ENCODE measurements at regions not wholly inside any gene's neighbourhood (a gene's known extent, or its start where the extent isn't known, plus 50 kb on each side); places are given as distances from the start of the nearest gene placed in this dataset.

DNA sequence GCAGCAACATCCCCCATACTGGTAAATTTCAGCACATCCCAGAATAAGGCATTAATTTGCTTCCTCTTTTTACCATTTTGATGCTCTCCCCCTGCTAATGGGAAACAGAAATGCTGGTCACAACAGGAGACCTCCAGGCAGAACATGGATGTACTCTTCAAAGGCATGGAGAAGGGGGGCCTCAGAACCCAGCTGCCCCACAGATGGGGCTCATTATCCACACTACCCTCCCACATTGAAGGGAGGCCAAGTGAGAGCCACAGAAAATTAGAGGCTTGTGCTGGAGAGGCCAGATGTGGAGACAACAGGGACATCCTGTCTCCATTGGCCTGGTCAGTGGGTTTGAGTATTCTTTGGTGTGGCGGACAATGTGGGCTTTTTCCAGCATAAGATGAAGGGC, 150.1 kb upstream of the CDH11 start:
- H3K4me3 ChIP-seq (ENCODE audit: low read depth, low read length): no peak overlapping the region
- TF ChIP-seq, protein P1, sequence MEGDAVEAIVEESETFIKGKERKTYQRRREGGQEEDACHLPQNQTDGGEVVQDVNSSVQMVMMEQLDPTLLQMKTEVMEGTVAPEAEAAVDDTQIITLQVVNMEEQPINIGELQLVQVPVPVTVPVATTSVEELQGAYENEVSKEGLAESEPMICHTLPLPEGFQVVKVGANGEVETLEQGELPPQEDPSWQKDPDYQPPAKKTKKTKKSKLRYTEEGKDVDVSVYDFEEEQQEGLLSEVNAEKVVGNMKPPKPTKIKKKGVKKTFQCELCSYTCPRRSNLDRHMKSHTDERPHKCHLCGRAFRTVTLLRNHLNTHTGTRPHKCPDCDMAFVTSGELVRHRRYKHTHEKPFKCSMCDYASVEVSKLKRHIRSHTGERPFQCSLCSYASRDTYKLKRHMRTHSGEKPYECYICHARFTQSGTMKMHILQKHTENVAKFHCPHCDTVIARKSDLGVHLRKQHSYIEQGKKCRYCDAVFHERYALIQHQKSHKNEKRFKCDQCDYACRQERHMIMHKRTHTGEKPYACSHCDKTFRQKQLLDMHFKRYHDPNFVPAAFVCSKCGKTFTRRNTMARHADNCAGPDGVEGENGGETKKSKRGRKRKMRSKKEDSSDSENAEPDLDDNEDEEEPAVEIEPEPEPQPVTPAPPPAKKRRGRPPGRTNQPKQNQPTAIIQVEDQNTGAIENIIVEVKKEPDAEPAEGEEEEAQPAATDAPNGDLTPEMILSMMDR (IDR thresholded peaks at IDR 0.05; ENCODE audit: low read depth, low read length): no peak

- no peak overlapping the region for H3K4me3 ChIP-seq (ENCODE audit: low read depth, low read length)
- TF ChIP-seq, protein P1 (IDR thresholded peaks at IDR 0.05; ENCODE audit: low read depth, low read length): no peak
These were observed 146.5 kb upstream of the CDH11 start for GRCh38 chr16:65268331-65268730.

- no peak overlapping the region for H3K4me3 ChIP-seq (ENCODE audit: low read depth, low read length)
- TF ChIP-seq, protein P1 (IDR thresholded peaks at IDR 0.05; ENCODE audit: low read depth, low read length): no peak
These were observed 142.0 kb upstream of the CDH11 start for GRCh38 chr16:65263896-65264295.

DNA sequence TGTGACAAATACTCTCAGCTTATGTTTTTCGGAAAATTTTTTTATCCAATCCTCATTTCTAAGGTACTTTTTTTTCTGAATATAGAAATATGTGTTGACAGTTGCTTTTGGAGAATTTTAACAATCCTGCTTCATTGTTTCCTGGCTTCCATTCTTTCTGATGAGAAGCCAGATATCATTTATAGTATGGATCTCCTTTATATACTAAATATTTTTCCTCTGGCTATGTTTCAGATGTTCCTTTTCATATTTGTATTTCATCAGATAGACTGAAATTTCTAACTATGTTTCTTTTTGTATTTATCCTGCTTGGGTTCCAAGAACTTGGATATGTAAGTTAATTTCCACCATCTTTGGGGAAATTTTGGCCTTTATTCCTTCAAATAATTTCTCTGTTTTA, 138.9 kb upstream of the CDH11 start:
- no peak overlapping the region for H3K4me3 ChIP-seq (ENCODE audit: low read depth, low read length)
- TF ChIP-seq, protein P1 (IDR thresholded peaks at IDR 0.05; ENCODE audit: low read depth, low read length): no peak

- TF ChIP-seq, protein P1 (IDR thresholded peaks at IDR 0.05; ENCODE audit: low read depth, low read length): no peak
- H3K4me3 ChIP-seq (ENCODE audit: low read depth, low read length): no peak overlapping the region
These were observed 132.3 kb upstream of the CDH11 start for GRCh38 chr16:65254144-65254543.

- no peak overlapping the region for H3K4me3 ChIP-seq (ENCODE audit: low read depth, low read length)
- TF ChIP-seq, protein P1 (IDR thresholded peaks at IDR 0.05; ENCODE audit: low read depth, low read length): no peak
These were observed 127.9 kb upstream of the CDH11 start for GRCh38 chr16:65249768-65250167.

GRCh38 chr16:65244787-65245186, 122.9 kb upstream of the CDH11 start:
- TF ChIP-seq, protein P1 (IDR thresholded peaks at IDR 0.05; ENCODE audit: low read depth, low read length): no peak

More at GRCh38 chr16:65244787-65245186, 122.9 kb upstream of the CDH11 start:
- H3K4me3 ChIP-seq (ENCODE audit: low read depth, low read length): no peak overlapping the region
